ENCODE measurements at regions not wholly inside any gene's neighbourhood (a gene's known extent, or its start where the extent isn't known, plus 50 kb on each side); places are given as distances from the start of the nearest gene placed in this dataset.

DNA sequence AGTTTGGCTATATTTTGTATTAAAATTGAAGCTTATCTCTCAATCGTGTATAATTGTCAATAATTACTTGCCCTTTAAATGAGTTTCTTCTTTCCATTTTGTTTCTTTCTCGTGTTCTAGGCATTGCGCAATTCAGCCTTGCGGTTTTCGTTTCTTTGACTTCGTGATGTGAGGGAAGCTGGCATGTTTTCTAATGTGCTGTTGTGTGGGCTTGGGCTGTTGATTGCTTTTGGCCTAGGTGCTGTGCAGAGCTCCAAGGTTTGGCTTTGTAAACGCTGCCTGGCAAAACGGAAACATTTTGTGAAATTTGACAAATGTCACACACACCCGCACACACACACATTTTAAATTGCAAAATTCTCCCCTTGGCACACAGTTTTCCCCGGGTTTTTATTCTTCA is 242.6 kb upstream of the TCF4 start:
- TF ChIP-seq CTCF (IDR thresholded peaks at IDR 0.05): no peak
- TF ChIP-seq POLR2A (IDR thresholded peaks at IDR 0.05): no peak
